Ectodermal cell (in vitro differentiated cells): ENCODE measurements at regions not wholly inside any gene's neighbourhood (a gene's known extent, or its start where the extent isn't known, plus 50 kb on each side); places are given as distances from the start of the nearest gene placed in this dataset.

ENCODE experiments used
- H3K27ac ChIP-seq: 2 replicates; pipeline ENCODE4 v1.7.0; 2013; ENCODE audit warnings: mild to moderate bottlenecking, low read depth, low read length; ENCODE audit not compliant: insufficient read depth, poor library complexity, severe bottlenecking
- H3K27me3 ChIP-seq: 2 replicates; pipeline ENCODE4 v1.7.0; 2013; ENCODE audit warnings: mild to moderate bottlenecking, low read length; ENCODE audit not compliant: insufficient read depth, control insufficient read depth, poor library complexity, severe bottlenecking
- H3K36me3 ChIP-seq: one replicate; pipeline ENCODE4 v1.7.0; 2013; ENCODE audit warnings: low read length; ENCODE audit not compliant: control insufficient read depth, insufficient read depth
- H3K4me1 ChIP-seq: one replicate; pipeline ENCODE4 v1.7.0; 2013; ENCODE audit warnings: low read length; ENCODE audit not compliant: control insufficient read depth, insufficient read depth
- H3K4me3 ChIP-seq: 2 replicates; pipeline ENCODE4 v1.7.0; 2013; ENCODE audit warnings: low read depth, low read length, control low read depth; ENCODE audit not compliant: insufficient read depth
- H3K9me3 ChIP-seq: 2 replicates; pipeline ENCODE4 v1.7.0; 2013; ENCODE audit warnings: mild to moderate bottlenecking, low read length, moderate library complexity; ENCODE audit not compliant: control insufficient read depth
- WGBS, 2 experiments: methylation state at CpG; one replicate each; pipeline ENCODE4 v1.1.7; 2013; ENCODE audit warnings: missing lambda C conversion rate in 2 of 2; 5-methylcytosine and 5-hydroxymethylcytosine counted together

DNA sequence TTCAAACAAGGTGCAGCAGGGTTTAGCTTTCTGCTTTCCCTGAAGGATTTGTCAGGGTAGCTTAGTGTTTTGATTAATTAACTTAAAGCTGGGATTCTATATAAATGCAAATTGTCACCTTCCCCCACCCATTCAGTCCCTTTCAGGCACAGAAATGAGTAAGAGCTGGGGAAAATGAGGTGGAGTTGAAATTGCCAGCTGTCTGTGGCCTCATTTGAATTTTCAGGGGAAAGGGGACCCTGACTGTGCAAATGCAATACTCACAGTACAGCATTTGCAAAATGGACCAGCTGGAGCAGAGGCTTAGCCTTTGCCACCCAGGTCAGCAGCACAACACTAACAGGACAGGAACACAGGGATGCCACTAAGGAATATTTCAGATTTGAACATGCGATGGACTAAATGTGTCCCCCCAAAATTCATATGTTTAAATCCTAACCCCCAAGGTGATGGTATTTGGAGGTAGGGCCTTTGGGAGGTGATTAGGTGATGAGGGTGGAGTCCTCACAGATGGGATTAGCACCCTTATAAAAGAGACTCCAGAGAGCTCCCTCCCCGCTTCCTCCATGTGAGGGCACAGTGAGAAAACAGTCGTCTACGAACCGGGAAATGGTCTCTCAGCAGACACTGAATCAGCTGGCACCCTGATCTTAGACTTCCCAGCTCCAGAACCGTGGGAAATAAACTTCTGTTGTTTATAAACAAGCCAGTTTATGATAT lies 59.5 kb upstream of the CYSLTR2 start:
- WGBS, 2 experiments = 32 to 51% methylated on average over 6 of the region's 6 CpGs
- Histone ChIP-seq H3K27me3 (no peaks in the 10 kb centered on the region), H3K4me1 (peaks cover 9% of the 10 kb centered on the region), H3K27ac (peak overlapping the region; percentile 60), H3K4me3 (no peak overlapping the region), H3K36me3 (no peaks in the 10 kb centered on the region), H3K9me3 (no peaks in the 10 kb centered on the region)

- 86 to 94% methylated on average over 5 to 7 of the region's 7 CpGs for WGBS, 2 experiments
- H3K4me3 ChIP-seq = no peak overlapping the region
- H3K27ac ChIP-seq = no peak overlapping the region
- no peaks in the 10 kb centered on the region for H3K27me3 ChIP-seq
- H3K9me3 ChIP-seq = no peaks in the 10 kb centered on the region
- H3K4me1 ChIP-seq = peaks cover 11% of the 10 kb centered on the region
- H3K36me3 ChIP-seq = no peaks in the 10 kb centered on the region
Observed at GRCh38 chr13:48595431-48596429, 58.0 kb upstream of the CYSLTR2 start.

GRCh38 chr13:48600374-48601364 lies 53.1 kb upstream of the CYSLTR2 start:
- H3K27me3 ChIP-seq = no peaks in the 10 kb centered on the region
- 88% methylated on average over 5 of the region's 5 CpGs for WGBS, 2 experiments
- H3K4me3 ChIP-seq = no peak overlapping the region

DNA sequence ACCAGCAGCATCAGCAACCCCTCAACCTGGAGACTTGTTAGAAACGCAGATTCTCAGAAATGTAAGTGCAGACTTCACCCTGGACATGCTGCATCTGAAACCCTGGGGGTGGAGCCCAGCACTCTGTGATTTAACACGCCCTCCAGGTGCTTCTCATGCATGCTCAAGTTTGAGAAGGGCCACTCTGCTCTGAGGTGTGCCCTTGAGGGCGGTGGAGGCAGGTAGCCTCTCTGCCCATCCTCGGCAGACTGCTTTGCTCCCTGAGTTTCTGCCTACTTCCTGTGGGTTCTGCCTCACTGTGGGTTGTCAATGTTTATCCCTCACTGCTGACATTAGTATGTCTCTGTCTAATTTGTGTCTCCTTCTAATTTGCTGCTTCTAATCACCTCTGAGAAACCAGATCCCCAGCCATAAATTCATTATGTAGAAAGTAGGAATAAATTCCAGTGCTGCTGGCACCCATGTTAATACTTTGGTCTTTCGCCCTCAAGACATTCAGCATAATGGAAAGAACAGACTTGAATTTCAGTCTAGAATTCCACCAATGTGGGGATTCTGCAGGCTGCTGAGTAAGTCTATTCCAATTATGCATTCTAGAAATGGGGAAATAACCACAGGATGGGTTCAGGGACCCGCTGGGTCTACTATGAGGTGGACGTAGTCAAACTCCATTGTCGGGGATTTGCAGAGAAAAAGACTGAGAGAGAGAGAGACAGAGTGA lies 51.3 kb upstream of the CYSLTR2 start:
- Histone ChIP-seq H3K4me1 (peaks cover 5% of the 10 kb centered on the region), H3K4me3 (no peak overlapping the region), H3K36me3 (no peaks in the 10 kb centered on the region), H3K27me3 (no peaks in the 10 kb centered on the region), H3K9me3 (no peaks in the 10 kb centered on the region), H3K27ac (no peak overlapping the region)
- WGBS, 2 experiments = 90 to 91% methylated on average over 8 of the region's 8 CpGs

More at GRCh38 chr13:48600374-48601364, 53.1 kb upstream of the CYSLTR2 start:
- Histone ChIP-seq H3K9me3 (no peaks in the 10 kb centered on the region), H3K36me3 (no peaks in the 10 kb centered on the region), H3K4me1 (peaks cover 5% of the 10 kb centered on the region), H3K27ac (no peak overlapping the region)

- Histone ChIP-seq H3K9me3 (no peaks in the 10 kb centered on the region), H3K36me3 (no peaks in the 10 kb centered on the region), H3K4me1 (peaks cover 5% of the 10 kb centered on the region), H3K27me3 (no peaks in the 10 kb centered on the region), H3K4me3 (no peak overlapping the region), H3K27ac (no peak overlapping the region)
- 89 to 91% methylated on average over 2 of the region's 2 CpGs for WGBS, 2 experiments
Observed at GRCh38 chr13:48603375-48603774, 50.4 kb upstream of the CYSLTR2 start.
